Ovary (tissue), 3 donors: ENCODE measurements at regions not wholly inside any gene's neighbourhood (a gene's known extent, or its start where the extent isn't known, plus 50 kb on each side); places are given as distances from the start of the nearest gene placed in this dataset.

Experiments used
- CTCF ChIP-seq, 3 donors: fragments of 450-650 bp in 2 of 3; fragments of 200-600 bp in 1 of 3; IDR thresholded peaks; one replicate each; pipeline versions ENCODE4 v1.5.1 to v1.8.0; 2016 to 2022; ENCODE audit warnings: antibody characterized with exemption in 3 of 3, mild to moderate bottlenecking in 1 of 3
- POLR2A ChIP-seq: fragments of 450-650 bp; IDR thresholded peaks from one replicate; pipeline ENCODE4 v1.6.1; 2017; ENCODE audit warnings: antibody characterized with exemption, mild to moderate bottlenecking, moderate library complexity
- donor health status: DM: no; HTN: no; CAD: no.

- TF ChIP-seq POLR2A (no peak), CTCF (IDR thresholded peaks at IDR 0.05) (no peak)
Observed at GRCh38 chr4:171246948-171247347, 566.3 kb upstream of the GALNTL6 start.
